DMS79 (cell line): ENCODE measurements at regions not wholly inside any gene's neighbourhood (a gene's known extent, or its start where the extent isn't known, plus 50 kb on each side); places are given as distances from the start of the nearest gene placed in this dataset.
"Not testable (repeated sequence)": the region's sequence is repeated elsewhere in the genome, so short reads cannot be mapped to it uniquely, and the experiment has no call there.

Experiments
- DNase-seq: peaks from one replicate; lab custom pipeline; 2025; lab: John Stamatoyannopoulos, UW

DNA sequence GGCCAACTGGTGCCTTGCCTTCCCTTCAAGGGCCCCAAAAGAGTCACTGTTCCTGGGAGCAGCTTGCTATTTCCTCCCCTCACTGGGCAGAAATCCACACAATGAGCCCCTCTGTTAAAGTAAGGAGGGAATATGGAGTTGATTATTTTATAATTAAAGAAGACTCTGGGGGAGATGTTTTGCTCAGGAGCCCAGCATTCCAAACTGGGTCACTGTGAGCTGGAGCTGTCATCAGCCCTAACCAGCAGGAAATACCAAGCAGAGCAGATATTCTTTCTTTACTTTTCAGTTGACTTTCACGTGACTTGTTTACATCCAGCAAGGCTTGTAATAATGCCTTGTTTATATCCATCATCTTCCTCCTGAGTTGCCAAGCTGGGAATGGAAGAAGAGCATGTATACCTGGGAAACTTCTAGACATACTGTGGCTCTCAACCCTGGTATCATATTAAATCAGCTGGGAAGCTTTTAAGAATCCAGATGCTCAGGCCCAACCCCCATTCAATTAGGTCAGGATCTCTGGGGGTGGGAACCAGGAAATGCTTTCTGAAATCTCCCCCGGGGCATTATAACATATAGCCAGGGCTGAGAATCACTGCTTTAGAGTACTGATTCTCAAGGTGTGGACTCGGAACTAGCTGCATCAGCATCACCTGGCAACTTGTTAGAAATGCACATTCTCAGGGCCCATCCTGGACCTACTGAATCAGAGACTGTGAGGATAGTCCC, 175.6 kb upstream of the MYLIP start:
- no peak for DNase-seq

DNA sequence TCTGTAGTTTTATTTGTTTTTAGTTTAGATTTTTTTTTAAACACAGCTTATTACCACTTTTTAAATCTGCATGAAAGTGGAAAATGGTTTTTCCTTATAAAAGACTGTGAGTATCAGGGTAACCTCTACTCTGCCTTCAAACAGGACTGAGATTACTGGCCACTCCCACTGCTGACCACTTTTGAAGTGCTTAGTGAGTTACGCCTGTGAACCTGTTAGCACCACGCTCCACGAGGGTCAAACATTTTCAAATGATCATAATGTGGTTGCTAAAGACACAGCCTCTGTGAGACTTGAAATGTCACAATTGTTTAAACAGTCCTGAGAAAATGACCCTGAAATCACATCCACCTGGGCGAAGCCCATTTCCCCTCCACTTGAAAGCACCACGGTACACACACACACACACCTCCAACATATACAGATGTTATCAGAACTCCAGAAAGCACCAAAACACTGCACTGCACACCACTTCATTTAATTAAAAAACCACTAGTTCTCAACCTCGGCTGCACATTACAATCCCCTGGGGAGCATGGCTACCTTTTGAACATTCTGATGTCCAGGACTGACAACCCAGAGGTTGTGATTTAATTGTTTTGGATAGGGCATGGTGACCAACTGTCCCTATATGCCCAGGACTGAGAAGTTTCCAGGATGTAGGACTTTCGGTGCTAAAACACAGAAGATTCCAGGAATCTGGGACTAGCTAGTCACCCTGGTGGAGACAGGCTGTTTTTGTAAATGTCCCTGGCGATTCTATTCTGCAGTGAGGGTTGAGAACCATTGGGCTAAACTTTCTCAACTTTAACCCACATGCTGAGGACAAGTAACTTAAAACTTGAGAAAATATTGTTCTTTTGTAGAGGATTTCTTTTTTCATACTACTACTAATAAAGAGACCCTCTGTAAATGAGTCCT, 176.4 kb upstream of the MYLIP start:
- no peak for DNase-seq

DNA sequence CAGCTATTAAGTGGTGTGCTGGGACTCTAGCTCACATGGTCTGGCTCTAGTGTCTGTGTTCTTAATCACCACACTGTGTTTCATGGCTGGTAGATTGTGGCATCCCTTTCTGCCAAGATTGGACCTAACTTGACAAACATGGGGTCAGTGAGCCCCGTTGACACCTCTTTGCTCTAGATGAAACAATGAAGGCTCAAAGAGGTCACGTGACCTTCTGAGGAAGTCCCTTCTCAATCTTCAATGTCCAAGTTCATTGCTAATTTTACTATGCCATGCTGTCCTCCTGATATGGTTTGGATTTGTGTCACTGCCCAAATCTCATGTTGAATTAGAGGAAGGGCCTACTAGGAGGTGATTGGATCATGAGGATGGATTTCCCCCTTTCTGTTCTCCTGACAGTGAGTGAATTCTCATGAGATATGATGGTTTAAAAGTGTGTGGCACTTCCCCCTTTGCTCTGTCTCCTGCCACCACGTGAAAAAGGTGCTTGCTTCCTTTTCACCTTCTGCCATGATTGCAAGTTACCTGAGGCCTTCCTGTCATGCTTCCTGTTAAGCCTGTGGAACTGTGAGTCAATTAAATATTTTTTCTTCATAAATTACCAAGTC, 177.8 kb upstream of the MYLIP start:
- DNase-seq: no peak

DNA sequence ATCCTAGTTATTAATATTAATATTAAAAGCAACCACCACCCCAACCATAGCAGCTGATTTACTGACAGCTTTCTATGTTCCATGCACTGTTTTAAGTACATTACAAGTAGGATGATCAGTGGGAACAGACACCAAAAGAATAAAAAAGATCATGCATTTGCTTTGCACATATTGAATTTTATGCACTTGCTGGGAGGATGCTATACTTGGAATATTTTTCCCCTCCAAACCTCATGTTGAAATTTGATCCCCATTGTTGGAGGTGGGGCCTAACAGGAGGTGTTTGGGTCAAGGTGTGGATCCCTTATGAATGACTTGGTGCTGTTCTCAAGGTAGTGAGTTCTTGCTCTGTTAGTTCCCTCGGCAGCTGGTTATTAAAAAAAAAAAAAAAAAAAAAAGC, 178.9 kb upstream of the MYLIP start:
- no peak for DNase-seq

DNA sequence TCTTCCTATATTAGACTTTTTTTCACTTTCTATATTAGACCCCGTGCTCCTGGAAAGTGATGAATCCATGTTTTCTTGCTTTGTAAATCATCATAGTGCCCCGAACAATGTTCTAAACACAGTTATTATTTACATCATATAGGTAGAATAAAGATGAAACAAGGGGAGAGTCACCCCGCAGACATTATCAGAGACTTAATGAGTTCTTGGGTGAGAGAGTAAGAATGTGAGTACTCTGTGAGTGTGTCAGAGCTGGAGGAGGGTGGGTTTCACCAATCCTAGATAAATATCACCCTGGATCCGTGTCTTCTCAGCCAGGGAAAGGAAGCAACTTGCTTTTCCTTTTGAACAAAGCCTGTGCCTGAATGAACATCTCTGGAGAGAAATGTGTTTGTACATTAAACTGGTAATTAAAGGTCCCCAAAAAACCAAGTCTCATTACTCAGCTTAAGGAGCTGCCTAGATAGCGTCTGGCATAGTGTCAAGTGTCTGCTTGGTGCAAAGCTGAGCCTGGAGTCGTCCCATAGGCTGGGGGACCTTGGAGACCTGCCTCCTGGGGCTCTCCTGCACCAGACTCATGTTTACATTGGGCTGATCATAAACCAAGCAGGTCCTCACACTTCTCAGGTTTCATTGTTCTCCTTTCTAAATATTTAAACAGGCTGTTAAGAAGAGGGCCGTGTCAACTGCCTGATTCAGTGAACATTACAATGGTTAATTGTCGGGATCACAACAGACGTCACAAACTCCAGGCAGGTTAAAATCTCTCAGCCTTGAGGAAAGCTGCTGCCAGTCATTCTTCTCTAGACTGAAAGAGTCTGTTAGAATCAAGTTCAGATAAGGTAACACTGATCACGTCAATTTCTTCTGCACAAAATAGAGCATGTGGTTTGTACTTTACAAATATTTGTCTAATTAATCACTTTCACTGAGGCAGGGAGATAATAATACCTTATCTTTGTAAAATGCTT, 179.7 kb upstream of the MYLIP start:
- DNase-seq: peak; percentile 84

DNA sequence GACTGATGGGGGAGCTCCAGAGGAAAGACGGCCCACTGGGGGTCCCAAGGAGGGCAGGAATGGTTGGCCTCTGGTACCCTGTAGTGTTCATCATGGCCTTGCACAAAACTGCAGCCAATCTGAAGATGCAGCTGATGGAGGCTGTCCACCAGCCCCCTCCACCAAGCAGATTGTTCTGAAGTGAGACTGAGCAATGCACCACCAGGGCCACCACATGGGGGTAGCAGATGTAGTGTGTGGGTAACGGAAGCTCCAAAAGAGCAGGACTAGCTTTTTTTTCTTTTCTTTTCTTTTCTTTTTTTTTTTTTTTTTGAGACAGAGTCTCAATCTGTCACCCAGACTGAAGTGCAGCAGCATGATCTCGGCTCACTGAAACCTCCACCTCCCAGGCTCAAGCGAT, 181.0 kb upstream of the MYLIP start:
- DNase-seq: no peak

DNA sequence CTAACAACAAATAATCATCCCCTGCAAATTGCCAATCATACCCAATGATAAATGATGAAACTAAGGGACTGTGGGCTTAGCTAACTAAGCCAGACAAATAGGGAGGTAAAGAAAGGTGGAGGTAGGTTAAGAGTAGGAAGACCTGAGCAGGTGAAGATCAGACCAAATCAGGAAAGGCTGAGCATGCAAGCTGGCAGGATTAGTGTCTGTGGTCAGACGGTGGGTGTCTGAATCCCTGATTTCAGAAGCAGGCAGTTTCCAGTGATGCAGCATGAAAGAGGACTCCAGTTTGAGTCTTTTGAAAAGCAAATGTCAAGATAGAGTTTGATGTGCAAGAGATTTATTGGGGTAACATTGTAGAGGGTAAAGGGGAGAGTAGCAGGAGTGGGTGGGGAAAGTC, 181.4 kb upstream of the MYLIP start:
- no peak for DNase-seq

DNA sequence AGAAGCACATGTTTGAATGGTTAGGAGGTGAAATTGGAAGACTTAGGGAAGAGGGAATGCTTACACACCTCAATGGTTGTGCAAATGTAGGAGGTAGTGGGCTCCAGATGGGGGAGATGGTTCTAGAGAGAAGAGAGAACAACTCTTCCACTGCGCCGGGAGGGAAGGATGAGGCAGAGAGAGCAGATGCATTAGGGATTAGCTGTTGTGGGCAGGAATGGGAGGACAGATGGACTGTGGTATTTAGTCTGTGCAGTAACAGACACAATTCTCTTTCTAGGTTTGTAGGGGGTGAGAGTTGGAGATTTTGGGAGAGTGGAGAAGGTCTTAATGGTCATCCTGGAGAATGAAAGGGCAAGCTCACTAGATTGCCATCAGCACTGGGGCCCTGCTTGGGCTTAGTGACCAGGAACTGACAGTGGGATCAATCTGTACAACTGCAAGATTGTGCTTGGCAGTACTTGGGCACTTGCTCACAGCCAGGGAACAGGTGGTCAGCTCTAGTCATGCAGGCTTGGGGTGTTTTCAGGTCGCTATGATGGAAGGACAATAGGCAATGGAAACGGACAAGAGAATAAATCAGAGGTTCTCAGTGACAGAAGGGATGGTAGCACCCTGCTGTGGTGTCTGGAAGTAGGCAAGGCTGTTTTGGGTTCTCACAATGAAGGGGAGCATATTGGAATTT, 182.0 kb upstream of the MYLIP start:
- DNase-seq: no peak

DNA sequence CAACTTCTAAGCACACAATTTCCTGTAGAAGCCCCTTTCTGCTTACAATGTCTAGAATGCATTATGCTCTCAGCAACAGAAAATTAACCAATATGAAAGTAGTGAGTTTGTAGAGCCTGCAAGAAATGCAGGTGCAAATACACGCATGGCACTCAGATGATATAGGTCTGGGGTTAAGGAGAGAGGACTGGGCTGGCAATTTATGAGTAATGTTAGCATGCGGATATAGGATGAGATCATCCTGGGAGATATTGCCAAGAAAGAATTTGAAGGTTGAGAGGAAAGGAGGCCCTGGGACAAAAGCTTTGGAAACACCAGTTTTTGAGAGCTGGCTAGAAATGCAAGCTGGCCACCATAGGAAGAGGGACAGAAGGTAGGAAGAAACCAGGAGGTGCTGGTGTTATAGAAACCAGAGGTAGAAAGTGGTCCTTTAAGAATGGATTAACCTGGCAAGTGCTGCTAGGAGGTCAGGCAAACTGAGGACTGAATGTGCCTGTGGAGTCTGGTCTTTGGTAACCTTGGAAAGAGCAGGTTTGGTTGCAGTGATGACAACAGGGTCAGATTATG, 183.2 kb upstream of the MYLIP start:
- no peak for DNase-seq

DNA sequence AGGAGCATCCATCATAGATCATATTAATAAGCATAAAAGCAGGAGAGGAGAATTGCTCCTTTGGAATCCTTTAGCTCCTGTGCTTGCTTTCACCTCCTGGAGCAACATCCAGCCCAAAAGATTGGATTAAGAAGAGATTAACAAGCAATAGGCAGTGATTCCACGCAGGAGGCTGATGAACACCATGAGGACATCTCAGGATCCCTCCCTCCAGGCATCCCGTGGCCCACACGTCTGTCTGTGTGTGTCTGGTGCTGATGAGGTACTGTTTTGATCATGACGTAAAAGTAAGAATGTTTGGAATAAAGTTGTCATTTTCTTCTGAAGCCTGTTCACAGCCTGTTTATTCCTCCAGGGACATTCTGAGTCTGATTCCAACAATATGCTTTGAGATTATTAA, 185.5 kb upstream of the MYLIP start:
- no peak for DNase-seq

DNA sequence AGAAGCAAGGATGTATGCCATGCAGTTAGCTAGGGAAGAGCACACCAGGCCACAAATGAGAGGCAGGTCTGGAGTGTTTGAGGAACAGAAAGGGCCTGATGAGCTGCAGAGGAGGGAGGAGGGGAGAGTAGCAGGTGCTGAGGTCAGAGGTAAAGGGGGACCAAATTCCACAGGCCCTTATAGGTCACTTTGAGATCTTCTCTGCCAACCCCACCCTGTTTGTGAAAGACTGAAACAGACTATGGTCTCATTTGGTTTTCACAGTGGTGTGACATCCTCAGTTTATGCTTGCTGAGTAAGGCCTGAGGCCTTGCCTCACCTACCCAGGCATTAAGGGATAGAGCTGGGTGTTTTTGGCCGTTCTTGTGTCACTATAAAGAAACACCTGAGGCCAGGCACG, 187.7 kb upstream of the MYLIP start:
- DNase-seq: no peak

DNA sequence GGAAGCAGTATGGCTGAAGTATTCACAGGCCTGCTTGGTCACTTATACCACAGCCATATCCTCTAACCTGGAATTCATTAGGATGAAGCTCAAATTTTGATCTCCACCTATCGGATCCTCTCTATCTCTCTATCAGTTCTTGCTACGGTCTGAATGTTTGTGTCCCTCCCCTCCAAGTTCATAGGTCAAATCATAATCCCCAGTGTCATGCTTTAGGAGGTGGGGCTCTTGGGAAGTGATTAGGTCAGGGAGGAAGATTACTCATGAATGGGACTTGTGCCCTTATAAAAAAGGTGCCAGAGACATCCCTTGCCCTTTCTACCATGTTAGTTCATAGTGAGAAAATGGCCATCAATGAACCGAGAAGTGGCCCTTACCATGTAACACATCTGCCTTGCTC, 190.8 kb upstream of the MYLIP start:
- no peak for DNase-seq

DNA sequence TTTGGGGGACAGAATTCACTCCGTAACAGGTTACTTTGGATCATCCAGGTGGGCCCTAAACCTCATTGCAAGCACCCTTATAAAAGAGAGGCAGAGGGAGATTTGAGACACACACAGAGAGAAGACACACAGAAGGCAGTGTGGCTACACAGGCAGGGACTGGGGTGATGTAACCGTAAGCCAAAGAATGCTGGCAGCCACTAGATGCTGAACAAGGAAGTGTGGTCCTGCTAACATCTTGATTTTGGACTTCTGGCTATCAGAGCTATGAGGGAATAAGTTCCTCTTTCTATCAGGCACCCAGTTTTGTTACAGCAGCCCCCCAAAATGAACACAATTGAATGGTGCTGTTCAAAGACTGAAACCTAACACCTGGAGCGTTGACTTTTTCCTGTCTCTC, 191.3 kb upstream of the MYLIP start:
- no peak for DNase-seq

DNA sequence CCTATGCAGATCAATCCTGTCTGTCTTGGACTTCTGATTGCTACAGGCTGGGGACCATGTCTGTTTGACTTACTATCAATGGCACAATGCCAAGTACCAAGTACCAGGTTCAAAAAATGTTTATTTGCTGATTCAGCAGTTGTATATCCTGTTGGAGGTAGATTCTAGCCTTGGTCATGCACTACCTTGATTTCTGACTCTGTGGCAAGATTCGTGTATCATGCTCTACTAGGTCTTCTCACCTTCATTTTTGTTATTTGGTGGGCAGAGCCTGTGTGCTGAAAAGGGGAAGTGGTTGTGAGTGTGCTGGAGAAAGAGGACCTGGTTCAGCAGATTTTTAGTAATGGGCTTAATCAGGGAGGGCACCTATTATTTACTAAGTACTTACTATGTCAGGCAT, 192.4 kb upstream of the MYLIP start:
- no peak for DNase-seq

DNA sequence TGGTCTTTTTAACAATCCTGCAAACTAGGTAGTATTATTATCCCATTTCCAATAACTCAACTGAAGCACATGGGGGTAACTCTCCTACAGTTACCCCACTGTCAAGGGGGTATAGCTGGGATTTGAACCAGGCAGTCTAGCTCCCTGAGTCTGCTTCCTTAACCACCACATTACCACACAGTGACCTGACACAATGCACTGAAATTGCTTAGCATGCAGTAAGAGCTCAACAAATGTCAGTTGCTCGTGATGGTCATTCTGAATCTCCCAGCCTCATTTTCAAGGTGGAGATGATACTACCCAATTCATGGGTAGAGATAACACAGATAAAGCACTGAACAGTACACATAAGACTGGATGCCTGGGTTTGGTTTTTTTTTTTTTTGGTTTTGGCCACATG, 193.2 kb upstream of the MYLIP start:
- no peak for DNase-seq

DNA sequence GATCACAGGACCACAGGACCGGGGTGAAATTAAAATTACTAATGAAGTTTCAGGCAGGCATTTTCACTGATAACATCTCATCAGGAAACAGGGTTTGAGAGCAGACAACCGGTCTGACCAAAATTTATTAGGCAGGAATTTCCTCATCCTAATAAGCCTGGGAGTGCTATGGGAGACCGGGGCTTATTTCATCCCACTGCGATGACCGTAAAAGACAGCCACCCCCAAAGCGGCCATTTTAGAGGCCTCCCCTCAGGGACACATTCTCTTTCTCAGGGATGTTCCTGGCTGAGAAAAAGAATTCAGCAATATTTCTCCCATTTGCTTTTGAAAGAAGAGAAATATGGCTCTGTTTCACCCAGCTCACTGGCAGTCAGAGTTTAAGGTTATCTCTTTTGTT, 197.2 kb upstream of the MYLIP start:
- not testable (repeated sequence) for DNase-seq

DNA sequence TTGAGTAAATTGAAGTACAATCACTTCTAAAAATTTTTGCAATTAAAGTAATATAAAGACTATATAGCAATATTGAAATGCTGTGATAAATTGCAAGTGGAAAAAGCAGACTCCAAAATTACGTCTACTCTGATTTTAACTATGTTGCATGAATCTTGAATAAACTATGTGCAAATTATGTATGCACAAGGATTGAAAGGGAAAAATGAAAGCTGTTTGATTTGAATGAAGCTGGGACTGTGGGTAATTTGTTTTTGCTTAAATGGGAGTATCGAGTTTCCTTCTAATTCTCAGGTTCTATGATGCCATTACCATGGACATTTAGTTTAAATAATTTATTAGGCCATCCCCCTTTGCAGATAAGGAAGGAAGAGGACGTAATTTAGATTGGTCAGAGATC, 198.7 kb upstream of the MYLIP start:
- no peak for DNase-seq

DNA sequence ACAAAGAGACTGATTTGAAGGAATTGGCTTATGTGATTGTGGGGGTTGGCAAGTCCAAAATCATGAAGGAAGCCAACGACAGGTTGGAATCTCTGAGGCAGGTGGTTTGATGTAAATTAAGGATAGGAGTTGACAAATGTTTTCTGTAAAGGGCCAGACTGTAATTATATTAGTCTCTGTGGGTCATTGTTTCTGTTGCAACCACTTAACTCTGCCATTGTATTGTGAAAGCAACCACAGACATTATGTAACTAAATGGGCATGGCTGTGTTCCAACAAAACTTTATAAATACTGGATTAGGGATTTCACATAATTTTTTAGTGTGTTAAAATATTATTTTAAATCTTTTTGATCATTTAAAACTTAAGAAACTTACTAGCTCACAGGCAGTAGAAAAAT, 199.2 kb upstream of the MYLIP start:
- no peak for DNase-seq

DNA sequence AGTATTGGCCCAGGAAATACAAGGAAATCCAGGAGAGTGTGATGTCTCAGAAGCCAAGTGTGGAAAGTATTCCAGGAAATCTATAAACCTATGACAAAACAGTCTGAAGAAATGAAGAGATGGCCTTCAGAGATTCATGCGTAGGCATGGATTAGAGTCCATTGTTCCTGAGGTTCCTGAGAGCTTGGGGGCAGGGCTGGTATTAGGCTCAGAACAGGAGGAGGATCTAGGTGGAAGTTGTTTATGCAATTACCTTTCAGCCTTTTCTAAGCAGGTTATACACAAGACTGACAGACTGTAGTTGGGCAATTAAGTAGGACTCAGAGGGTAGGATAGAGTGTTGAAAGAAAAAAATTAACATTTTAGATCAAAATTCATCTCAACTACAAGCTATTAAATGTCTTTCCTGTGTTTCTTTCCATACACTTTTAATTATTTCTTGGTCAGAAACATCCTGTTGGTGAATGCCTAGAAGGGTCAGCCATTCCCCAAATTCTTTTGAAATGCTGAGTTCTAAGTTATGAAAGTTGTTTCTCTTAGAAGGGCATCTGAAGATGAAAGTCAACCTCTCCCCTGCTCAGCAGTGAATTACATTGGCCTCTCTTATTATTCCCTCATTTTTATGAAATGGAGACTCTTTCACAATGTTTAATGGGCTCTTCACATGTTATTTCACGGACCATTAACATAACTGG, 201.2 kb upstream of the MYLIP start:
- no peak for DNase-seq

DNA sequence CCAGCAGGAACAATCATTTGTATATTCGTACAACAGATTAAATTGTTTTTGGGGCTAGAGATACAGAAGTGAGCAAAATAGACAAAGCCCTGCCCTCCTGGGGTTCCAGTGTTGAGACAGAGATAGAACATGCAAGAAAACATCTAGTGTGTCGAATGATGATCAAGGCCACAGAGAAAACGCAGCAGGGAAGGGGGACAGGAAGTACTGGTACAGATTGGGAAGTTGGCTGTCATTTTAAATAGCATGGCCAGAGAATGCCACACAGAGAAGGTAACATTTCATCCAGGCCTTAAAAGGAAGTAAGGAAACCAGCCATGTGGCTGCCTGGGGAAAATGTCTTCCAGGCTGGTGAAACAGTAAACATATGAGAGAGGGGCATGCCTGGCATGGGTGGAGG, 202.6 kb upstream of the MYLIP start:
- DNase-seq: no peak
